Loucy (cell line): ENCODE measurements at regions not wholly inside any gene's neighbourhood (a gene's known extent, or its start where the extent isn't known, plus 50 kb on each side); places are given as distances from the start of the nearest gene placed in this dataset.

Experiments used
- EZH2phosphoT487 ChIP-seq: fragments of 200-600 bp; IDR thresholded peaks from 2 replicates; pipeline ENCODE4 v1.6.1; 2018; ENCODE audit warnings: antibody characterized with exemption, mild to moderate bottlenecking, moderate library complexity, borderline replicate concordance
- TF ChIP-seq, protein P1 (sequence below): fragments of 200-600 bp; sonication (generic); conservative IDR thresholded peaks from 2 replicates; pipeline ENCODE4 v1.5.1; 2014; ENCODE audit warnings: mild to moderate bottlenecking, antibody characterized with exemption, low read length

DNA sequence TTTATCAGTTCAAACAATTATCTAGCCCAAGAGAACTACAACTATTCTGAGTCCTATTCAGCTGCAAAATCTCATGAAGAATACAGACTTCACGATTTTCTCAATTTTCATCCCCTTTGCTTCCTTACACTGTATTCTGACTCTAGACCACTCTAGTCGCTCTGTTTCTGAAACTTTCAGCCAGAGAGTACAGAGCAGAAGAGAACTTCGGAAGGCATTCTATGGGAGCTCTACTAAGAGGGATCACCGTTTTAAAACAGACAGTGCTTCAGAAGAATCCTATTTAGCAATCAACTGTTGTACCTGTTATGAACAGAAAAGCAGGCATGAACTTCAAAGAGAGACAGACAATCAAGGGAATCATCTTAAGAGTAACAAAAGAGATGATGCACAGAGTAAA is 419.4 kb downstream of the SHQ1 start:
- TF ChIP-seq, protein P1, sequence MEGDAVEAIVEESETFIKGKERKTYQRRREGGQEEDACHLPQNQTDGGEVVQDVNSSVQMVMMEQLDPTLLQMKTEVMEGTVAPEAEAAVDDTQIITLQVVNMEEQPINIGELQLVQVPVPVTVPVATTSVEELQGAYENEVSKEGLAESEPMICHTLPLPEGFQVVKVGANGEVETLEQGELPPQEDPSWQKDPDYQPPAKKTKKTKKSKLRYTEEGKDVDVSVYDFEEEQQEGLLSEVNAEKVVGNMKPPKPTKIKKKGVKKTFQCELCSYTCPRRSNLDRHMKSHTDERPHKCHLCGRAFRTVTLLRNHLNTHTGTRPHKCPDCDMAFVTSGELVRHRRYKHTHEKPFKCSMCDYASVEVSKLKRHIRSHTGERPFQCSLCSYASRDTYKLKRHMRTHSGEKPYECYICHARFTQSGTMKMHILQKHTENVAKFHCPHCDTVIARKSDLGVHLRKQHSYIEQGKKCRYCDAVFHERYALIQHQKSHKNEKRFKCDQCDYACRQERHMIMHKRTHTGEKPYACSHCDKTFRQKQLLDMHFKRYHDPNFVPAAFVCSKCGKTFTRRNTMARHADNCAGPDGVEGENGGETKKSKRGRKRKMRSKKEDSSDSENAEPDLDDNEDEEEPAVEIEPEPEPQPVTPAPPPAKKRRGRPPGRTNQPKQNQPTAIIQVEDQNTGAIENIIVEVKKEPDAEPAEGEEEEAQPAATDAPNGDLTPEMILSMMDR, result no peak
- no peak for TF ChIP-seq EZH2phosphoT487
